CD4-positive, alpha-beta memory T cell (primary cell): ENCODE measurements at regions not wholly inside any gene's neighbourhood (a gene's known extent, or its start where the extent isn't known, plus 50 kb on each side); places are given as distances from the start of the nearest gene placed in this dataset.
A peak's percentile ranks its signal among the peaks of the same experiment; 100 is the strongest.

Experiments
- CTCF ChIA-PET: fragments of 350-600 bp; sonication (Branson Sonifier 250); formaldehyde crosslinking; loops from one replicate; lab custom pipeline; 2021; ENCODE audit warnings: inconsistent platforms; ENCODE audit not compliant: partially characterized antibody; lab: Charles Lee
- POLR2A ChIA-PET: fragments of 350-600 bp; sonication (Branson Sonifier 250); formaldehyde crosslinking; loops from one replicate; lab custom pipeline; 2021; ENCODE audit not compliant: partially characterized antibody; lab: Charles Lee
- DNase-seq, 5 donors: peaks; one replicate each; pipeline versions ENCODE4 v3.0.0 to v3.0.0-alpha.2; 2020 to 2022; ENCODE audit warnings: mixed read lengths in 1 of 5
- H3K27ac ChIP-seq: one replicate; pipeline ENCODE4 v1.7.0; 2013; ENCODE audit warnings: low read depth, low read length
- H3K27me3 ChIP-seq: 2 replicates; pipeline ENCODE4 v1.7.0; 2013; ENCODE audit warnings: mild to moderate bottlenecking, low read length, moderate library complexity; ENCODE audit not compliant: insufficient read depth
- H3K36me3 ChIP-seq: 2 replicates; pipeline ENCODE4 v1.7.0; 2013; ENCODE audit warnings: mild to moderate bottlenecking, low read length, moderate library complexity; ENCODE audit not compliant: insufficient read depth
- H3K4me1 ChIP-seq: 2 replicates; pipeline ENCODE4 v1.7.0; 2013; ENCODE audit warnings: mild to moderate bottlenecking, low read length, moderate library complexity; ENCODE audit not compliant: insufficient read depth
- H3K4me3 ChIP-seq, 2 donors: one replicate each; pipeline ENCODE4 v1.7.0; 2013; ENCODE audit warnings: low read length in 2 of 2, mild to moderate bottlenecking in 1 of 2
- H3K9me3 ChIP-seq, 2 donors: one replicate each; pipeline ENCODE4 v1.7.0; 2013; ENCODE audit warnings: low read length in 2 of 2, control low read depth in 1 of 2; ENCODE audit not compliant: control insufficient read depth in 1 of 2
- H3K27ac Mint-ChIP-seq, 7 donors: one replicate each; pipeline ENCODE4 v1.8.0; 2020 to 2021; ENCODE audit warnings: mixed read lengths in 7 of 7, mild to moderate bottlenecking in 6 of 7, inconsistent platforms in 3 of 7, moderate library complexity in 3 of 7
- H3K27me3 Mint-ChIP-seq, 2 donors: one replicate each; pipeline ENCODE4 v1.8.0; 2020 to 2021; ENCODE audit warnings: mixed read lengths in 2 of 2
- H3K36me3 Mint-ChIP-seq, 2 donors: one replicate each; pipeline ENCODE4 v1.8.0; 2020 to 2021; ENCODE audit warnings: mixed read lengths in 2 of 2, inconsistent platforms in 1 of 2, mild to moderate bottlenecking in 1 of 2
- H3K4me1 Mint-ChIP-seq, 4 donors: one replicate each; pipeline ENCODE4 v1.8.0; 2020 to 2021; ENCODE audit warnings: mixed read lengths in 4 of 4, mild to moderate bottlenecking in 1 of 4
- H3K4me3 Mint-ChIP-seq, 8 donors: one replicate each; pipeline ENCODE4 v1.8.0; 2020 to 2021; ENCODE audit warnings: mixed read lengths in 8 of 8, mild to moderate bottlenecking in 7 of 8, moderate library complexity in 6 of 8, inconsistent platforms in 3 of 8
- H3K9me3 Mint-ChIP-seq, 8 donors: one replicate each; pipeline ENCODE4 v1.8.0; 2020 to 2021; ENCODE audit warnings: mixed read lengths in 8 of 8, mild to moderate bottlenecking in 5 of 8, inconsistent platforms in 3 of 8, moderate library complexity in 1 of 8
- intact Hi-C: fragments of 100-400 bp; cut with micrococcal nuclease; formaldehyde crosslinking; loops from one replicate; pipeline ENCODE4 v1.15.1; 2023

- POLR2A ChIA-PET: no interaction called here
- Histone ChIP-seq H3K4me1 (no peaks in the 10 kb centered on the region), H3K9me3 (no peaks in the 10 kb centered on the region), H3K36me3 (no peaks in the 10 kb centered on the region), H3K27me3 (no peaks in the 10 kb centered on the region), H3K4me3 (no peak overlapping the region), H3K27ac (no peak overlapping the region)
- intact Hi-C loops: no loop called here
- H3K36me3 Mint-ChIP-seq: no peaks in the 10 kb centered on the region
- no peaks in the 10 kb centered on the region for H3K4me1 Mint-ChIP-seq
- DNase-seq: no peak
- no peaks in the 10 kb centered on the region for H3K27me3 Mint-ChIP-seq
- no peaks in the 10 kb centered on the region for H3K9me3 Mint-ChIP-seq
- H3K27ac Mint-ChIP-seq: no peak overlapping the region
- CTCF ChIA-PET: no interaction called here
- no peak overlapping the region for H3K4me3 Mint-ChIP-seq
Observed at GRCh38 chr3:106398891-106399600, 530.2 kb upstream of the CBLB start.

GRCh38 chr3:106399761-106400160 lies 530.9 kb upstream of the CBLB start:
- H3K4me1 Mint-ChIP-seq: no peaks in the 10 kb centered on the region
- no peak overlapping the region for H3K4me3 ChIP-seq
- no peaks in the 10 kb centered on the region for H3K9me3 ChIP-seq
- CTCF ChIA-PET: no interaction called here
- H3K27me3 Mint-ChIP-seq: no peaks in the 10 kb centered on the region
- no peaks in the 10 kb centered on the region for H3K36me3 ChIP-seq
- H3K27ac ChIP-seq: no peak overlapping the region
- H3K4me3 Mint-ChIP-seq: no peak overlapping the region
- no peaks in the 10 kb centered on the region for H3K36me3 Mint-ChIP-seq
- H3K4me1 ChIP-seq: no peaks in the 10 kb centered on the region
- intact Hi-C loops: no loop called here
- no peak for DNase-seq
- POLR2A ChIA-PET: no interaction called here
- no peaks in the 10 kb centered on the region for H3K9me3 Mint-ChIP-seq
- no peak overlapping the region for H3K27ac Mint-ChIP-seq
- H3K27me3 ChIP-seq: no peaks in the 10 kb centered on the region

- Histone ChIP-seq H3K27ac (no peak overlapping the region), H3K4me3 (no peak overlapping the region), H3K9me3 (no peaks in the 10 kb centered on the region), H3K36me3 (no peaks in the 10 kb centered on the region), H3K27me3 (no peaks in the 10 kb centered on the region), H3K4me1 (no peaks in the 10 kb centered on the region)
- no peaks in the 10 kb centered on the region for H3K36me3 Mint-ChIP-seq
- H3K27ac Mint-ChIP-seq: peak overlapping the region in 1 of 7 donors; percentile 16
- H3K9me3 Mint-ChIP-seq: no peaks in the 10 kb centered on the region
- ChIA-PET POLR2A (no interaction called here), CTCF (no interaction called here)
- H3K4me1 Mint-ChIP-seq: no peaks in the 10 kb centered on the region
- H3K4me3 Mint-ChIP-seq: no peak overlapping the region
- DNase-seq: no peak
- intact Hi-C loops: no loop called here
- no peaks in the 10 kb centered on the region for H3K27me3 Mint-ChIP-seq
Observed at GRCh38 chr3:106401666-106402490, 533.1 kb upstream of the CBLB start.

- no peaks in the 10 kb centered on the region for H3K36me3 ChIP-seq
- H3K4me1 Mint-ChIP-seq: peaks cover 0 to 4% (median 0%) of the 10 kb centered on the region in 4 donors
- no peaks in the 10 kb centered on the region for H3K27me3 ChIP-seq
- ChIA-PET POLR2A (no interaction called here), CTCF (no interaction called here)
- H3K4me3 Mint-ChIP-seq: no peak overlapping the region
- H3K4me3 ChIP-seq: no peak overlapping the region
- no peaks in the 10 kb centered on the region for H3K9me3 Mint-ChIP-seq
- no peak for DNase-seq
- no peaks in the 10 kb centered on the region for H3K36me3 Mint-ChIP-seq
- no peaks in the 10 kb centered on the region for H3K4me1 ChIP-seq
- no peaks in the 10 kb centered on the region for H3K27me3 Mint-ChIP-seq
- no peaks in the 10 kb centered on the region for H3K9me3 ChIP-seq
- H3K27ac Mint-ChIP-seq: no peak overlapping the region
- H3K27ac ChIP-seq: no peak overlapping the region
- intact Hi-C loops: no loop called here
Observed at GRCh38 chr3:106403371-106404145, 534.7 kb upstream of the CBLB start.

- Mint-ChIP-seq H3K9me3 (peaks cover 0 to 6% (median under 1%) of the 10 kb centered on the region in 8 donors), H3K27me3 (no peaks in the 10 kb centered on the region), H3K27ac (no peak overlapping the region), H3K4me3 (no peak overlapping the region), H3K36me3 (peaks cover 0 to 2% of the 10 kb centered on the region in 2 donors), H3K4me1 (no peaks in the 10 kb centered on the region)
- ChIA-PET CTCF (no interaction called here), POLR2A (no interaction called here)
- intact Hi-C loops: no loop called here
- H3K9me3 ChIP-seq: no peaks in the 10 kb centered on the region
- H3K4me1 ChIP-seq: no peaks in the 10 kb centered on the region
- DNase-seq: no peak
- no peaks in the 10 kb centered on the region for H3K27me3 ChIP-seq
- H3K4me3 ChIP-seq: no peak overlapping the region
- no peaks in the 10 kb centered on the region for H3K36me3 ChIP-seq
- H3K27ac ChIP-seq: no peak overlapping the region
Observed at GRCh38 chr3:106413683-106414082, 544.9 kb upstream of the CBLB start.

- Histone ChIP-seq H3K4me3 (no peak overlapping the region), H3K27me3 (no peaks in the 10 kb centered on the region), H3K27ac (no peak overlapping the region), H3K9me3 (no peaks in the 10 kb centered on the region), H3K4me1 (peaks cover 14% of the 10 kb centered on the region), H3K36me3 (no peaks in the 10 kb centered on the region)
- Mint-ChIP-seq H3K9me3 (peaks cover 0 to 1% (median 0%) of the 10 kb centered on the region in 8 donors), H3K4me1 (peaks cover 15 to 22% (median 20%) of the 10 kb centered on the region in 4 donors), H3K27me3 (no peaks in the 10 kb centered on the region), H3K27ac (no peak overlapping the region), H3K36me3 (no peaks in the 10 kb centered on the region), H3K4me3 (no peak overlapping the region)
- ChIA-PET POLR2A (no interaction called here), CTCF (no interaction called here)
- intact Hi-C loops: no loop called here
- DNase-seq: no peak
Observed at GRCh38 chr3:106420628-106421027, 551.8 kb upstream of the CBLB start.

- intact Hi-C loops: no loop called here
- H3K9me3 ChIP-seq: no peaks in the 10 kb centered on the region
- H3K4me1 Mint-ChIP-seq: peaks cover 21 to 28% (median 26%) of the 10 kb centered on the region in 4 donors
- POLR2A ChIA-PET: no interaction called here
- CTCF ChIA-PET: no interaction called here
- no peak overlapping the region for H3K4me3 Mint-ChIP-seq
- H3K27me3 ChIP-seq: no peaks in the 10 kb centered on the region
- H3K27me3 Mint-ChIP-seq: no peaks in the 10 kb centered on the region
- H3K27ac Mint-ChIP-seq: no peak overlapping the region
- H3K36me3 Mint-ChIP-seq: no peaks in the 10 kb centered on the region
- H3K36me3 ChIP-seq: no peaks in the 10 kb centered on the region
- no peak for DNase-seq
- H3K4me1 ChIP-seq: peaks cover 14% of the 10 kb centered on the region
- peaks cover 0 to 1% (median 0%) of the 10 kb centered on the region in 8 donors for H3K9me3 Mint-ChIP-seq
- no peak overlapping the region for H3K4me3 ChIP-seq
- H3K27ac ChIP-seq: no peak overlapping the region
Observed at GRCh38 chr3:106421426-106421825, 552.6 kb upstream of the CBLB start.
